HG02852 (cell line): ENCODE measurements at regions not wholly inside any gene's neighbourhood (a gene's known extent, or its start where the extent isn't known, plus 50 kb on each side); places are given as distances from the start of the nearest gene placed in this dataset.
A peak's percentile ranks its signal among the peaks of the same experiment; 100 is the strongest.

ENCODE experiments used
- ATAC-seq: cut with Tn5 transposase; IDR thresholded peaks from one replicate; pipeline ENCODE4 v1.9.1; 2021; ENCODE audit warnings: mild to moderate bottlenecking, moderate library complexity; ENCODE audit not compliant: unreplicated experiment

GRCh38 chr12:30251546-30251945, 444.1 kb downstream of the IPO8 start:
- ATAC-seq, result no peak

DNA sequence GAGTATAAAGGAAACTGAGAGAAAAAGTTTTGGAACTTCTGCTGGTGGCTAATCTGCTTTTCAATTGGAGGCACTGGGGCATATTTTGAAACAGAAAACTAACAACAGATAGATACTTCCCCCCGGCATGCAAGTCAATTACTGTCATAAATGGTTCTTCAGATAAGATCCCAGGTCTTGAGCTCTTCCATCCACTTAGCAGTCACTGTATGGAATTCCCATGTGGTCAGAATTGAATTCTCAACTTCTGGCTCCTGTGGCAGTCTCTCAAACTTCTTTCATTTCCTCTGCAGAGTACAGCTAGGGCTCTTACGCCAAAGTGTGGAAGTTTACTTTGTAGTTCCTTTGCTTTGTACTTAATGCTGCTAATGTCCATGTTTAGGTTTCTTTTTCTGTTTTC, 452.2 kb downstream of the IPO8 start:
- no peak for ATAC-seq

DNA sequence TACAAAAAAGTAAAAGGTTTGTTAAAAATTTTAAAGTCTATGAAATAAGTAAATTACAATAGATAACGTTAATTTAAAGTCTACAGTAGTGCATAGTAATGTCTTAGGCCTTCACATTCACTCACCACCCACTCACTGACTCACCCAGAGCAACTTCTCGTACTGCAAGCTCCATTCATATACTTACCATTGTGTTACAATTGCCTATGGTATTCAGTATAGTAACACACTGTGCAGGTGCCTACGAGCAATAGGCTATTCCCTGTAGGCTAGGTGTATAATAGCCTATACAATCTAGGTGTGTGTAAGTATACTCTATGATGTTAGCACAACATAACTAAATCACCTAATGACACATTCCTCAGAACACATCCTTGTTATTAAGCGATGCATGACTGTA, 435.3 kb upstream of the TMTC1 start:
- ATAC-seq, result no peak

GRCh38 chr12:30218073-30218472, 434.3 kb upstream of the TMTC1 start:
- ATAC-seq, result no peak

GRCh38 chr12:30213166-30213565, 429.4 kb upstream of the TMTC1 start:
- ATAC-seq, result no peak

GRCh38 chr12:30211743-30212142, 428.0 kb upstream of the TMTC1 start:
- no peak for ATAC-seq

DNA sequence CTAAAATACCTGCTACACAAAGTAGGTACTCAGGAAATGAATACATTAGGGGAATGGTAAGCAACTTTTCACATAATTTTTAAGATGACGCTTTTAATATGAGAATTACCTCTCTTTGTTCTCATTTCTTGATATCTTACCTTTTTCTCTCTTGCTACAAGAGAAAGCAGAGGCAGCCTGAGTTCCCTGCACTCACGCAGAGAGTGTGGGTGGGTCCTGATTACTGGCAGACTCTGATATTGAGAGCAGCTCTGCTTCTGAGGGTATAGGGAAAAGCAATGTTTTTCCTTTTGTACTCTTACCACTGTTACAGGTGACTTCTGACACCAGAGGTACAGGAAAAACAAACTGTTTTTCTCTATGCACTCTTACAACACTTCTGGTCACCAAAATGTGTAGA, 420.2 kb upstream of the TMTC1 start:
- no peak for ATAC-seq

GRCh38 chr12:30202521-30203254, 418.9 kb upstream of the TMTC1 start:
- ATAC-seq, result no peak

GRCh38 chr12:30201301-30202160, 417.8 kb upstream of the TMTC1 start:
- no peak for ATAC-seq

DNA sequence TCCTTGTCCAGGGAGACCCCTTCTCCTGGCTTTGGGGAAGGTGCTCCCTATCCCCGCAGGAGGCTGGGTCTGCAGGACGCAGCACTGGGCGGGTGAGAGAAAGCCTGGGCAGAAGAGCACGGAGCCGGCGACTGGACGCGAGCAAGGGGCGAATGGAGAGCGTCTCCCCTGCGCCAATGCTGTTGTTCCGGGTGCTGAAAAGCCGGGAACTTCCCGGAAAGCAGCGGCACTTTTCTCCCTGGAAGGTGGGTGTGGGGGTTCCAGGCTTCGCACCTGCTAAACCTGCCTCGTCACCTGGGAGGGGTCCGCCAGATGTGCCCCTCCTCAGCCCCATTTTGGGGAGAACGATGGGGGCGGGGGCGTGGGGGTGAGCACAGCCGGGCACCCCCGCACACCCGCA, 417.1 kb upstream of the TMTC1 start:
- ATAC-seq, result no peak

- peak; percentile 61 for ATAC-seq
Observed at GRCh38 chr12:30197392-30198057, 413.8 kb upstream of the TMTC1 start.

DNA sequence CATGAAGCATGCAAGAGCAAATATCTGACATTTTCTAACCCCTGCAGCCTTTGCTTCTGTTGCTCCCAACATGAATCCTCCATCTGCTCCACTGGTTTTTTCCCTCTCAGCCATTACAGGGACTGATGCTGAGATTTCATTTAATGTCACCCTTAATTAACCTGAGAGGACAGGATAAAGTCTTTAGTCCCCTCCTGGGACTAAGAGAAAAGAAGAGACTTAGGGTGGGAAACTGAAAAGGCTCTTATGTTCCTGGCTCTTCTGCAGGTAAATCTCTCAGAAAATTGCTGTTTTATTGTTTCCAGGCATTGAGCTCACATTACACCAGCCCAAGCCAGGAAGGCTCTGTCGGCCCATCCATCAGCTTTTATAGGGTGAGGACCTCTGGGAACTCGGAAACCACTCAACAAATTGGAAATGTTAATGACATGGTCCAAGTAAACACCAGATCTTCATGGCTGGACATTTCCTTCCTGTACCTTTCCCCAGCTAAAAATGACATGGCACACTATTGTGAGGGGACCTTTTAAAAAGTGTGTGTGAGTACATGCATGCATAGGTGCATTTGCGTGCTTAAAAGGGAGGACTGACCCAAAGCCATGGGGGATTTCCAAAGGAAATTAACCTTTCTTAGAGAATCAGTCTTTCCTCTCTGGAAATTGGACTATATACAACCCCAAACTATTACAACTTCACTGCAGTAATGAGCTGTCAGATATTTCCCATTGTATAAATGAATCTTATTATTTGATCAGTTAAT, 408.1 kb upstream of the TMTC1 start:
- no peak for ATAC-seq

DNA sequence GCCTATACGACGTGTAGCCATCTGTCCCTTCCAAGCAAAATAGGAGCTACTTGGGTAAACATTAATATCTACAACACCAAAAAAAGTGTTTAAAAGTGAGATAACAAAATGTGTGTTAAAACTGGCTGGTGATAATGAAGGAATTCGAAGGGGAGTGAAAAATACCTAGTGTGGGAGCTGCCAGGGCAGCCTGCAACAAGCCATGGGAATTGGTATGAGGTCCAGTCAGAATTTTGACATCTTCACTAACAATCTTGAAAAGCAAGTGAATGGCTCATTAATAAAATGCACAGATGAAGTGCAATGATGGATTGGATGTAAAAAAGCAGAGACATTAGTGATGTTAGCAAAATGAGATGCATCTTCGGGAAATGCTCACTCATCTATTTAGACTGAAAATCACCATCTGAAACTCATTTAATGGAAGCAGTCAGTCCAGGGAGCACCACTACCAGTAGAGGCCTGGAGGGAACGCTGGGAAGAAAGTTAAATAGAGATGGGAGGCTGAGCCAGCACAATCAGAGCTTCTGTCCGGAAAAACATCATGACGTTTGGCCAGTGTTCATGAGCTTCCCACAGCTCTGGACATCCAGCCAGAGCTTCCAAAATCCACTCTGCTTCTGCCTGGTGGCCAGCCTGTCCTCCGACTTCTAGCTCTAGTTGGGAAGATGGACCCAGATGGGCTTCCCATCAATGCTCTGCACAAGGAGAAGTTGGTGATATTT, 405.0 kb upstream of the TMTC1 start:
- ATAC-seq, result no peak

GRCh38 chr12:30187426-30187825, 403.7 kb upstream of the TMTC1 start:
- no peak for ATAC-seq

DNA sequence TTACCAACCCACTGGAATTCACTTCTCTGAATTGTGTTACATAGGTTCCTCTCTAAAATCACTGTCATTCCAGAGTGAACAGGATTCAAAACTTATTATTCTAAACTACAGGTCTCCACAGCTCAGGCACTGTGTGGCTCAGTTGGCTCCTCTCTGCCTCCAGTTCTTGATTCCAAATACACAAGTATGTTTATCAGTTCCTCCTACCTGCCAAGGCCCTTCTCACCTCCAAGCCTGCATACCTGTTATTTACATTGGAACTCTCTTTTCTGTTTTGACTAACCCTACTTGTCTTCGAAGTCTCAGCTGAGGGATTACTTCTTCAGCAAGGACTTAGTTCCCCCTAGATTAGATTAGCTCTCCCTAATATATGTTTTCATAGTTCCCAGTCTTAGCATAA, 397.6 kb upstream of the TMTC1 start:
- no peak for ATAC-seq

- ATAC-seq, result no peak
Observed at GRCh38 chr12:30180602-30181001, 396.9 kb upstream of the TMTC1 start.

DNA sequence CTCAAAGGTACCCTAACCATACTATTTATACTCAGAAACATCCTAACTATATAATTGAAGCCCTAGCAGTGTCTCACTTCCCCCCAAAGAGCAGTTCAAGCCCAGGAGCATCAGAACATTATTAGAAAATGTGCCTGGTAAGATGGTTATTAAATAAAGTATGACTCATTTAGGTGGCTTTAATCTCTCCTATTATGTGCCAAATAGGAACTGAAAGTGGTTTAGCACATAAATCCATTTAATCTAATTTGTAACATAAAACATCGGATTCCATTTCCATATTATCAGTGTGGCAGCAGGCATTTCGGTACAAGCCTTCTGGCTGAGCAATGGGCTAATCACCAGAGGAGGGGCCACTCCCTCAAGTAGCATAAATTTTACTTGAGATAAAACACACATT, 395.2 kb upstream of the TMTC1 start:
- no peak for ATAC-seq

- ATAC-seq, result no peak
Observed at GRCh38 chr12:30169839-30170591, 386.3 kb upstream of the TMTC1 start.

DNA sequence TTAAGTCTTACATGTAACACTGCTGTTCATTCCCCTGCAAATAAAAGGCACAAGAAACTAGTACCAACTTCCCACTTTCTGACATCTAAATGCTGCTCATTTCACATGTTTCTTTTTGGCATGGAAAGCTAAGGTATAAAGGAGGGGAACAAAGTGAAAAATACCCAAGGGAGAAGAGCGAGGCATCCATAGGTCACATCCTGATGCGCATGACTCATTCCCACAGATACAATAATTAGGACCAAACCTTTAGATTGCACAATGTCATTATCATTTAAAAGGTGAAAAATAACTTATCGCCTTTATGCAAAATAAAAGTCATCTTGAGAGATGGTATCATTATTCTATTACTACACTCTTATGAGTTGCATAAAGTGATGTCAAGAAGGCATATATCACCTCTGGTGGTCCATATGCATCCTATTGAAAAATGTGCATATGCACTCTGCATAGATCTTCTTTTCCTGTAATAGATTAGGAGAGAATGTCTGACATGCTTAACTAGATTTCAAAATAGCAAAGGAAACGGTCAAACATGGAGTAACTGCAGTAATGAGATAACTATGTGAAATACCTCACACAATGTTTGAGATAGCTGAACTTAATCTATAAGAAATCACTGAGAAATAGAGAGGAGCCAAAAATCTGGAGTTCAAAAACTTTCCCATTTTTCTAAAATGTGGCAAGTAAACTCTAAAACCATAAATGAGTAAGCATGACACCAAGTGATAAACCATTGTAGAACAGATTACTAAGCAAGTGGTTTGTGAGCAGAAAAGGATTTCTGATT, 382.5 kb upstream of the TMTC1 start:
- no peak for ATAC-seq
